HepG2 (cell line): ENCODE measurements at regions not wholly inside any gene's neighbourhood (a gene's known extent, or its start where the extent isn't known, plus 50 kb on each side); places are given as distances from the start of the nearest gene placed in this dataset.

Experiments
- ZBTB40 ChIP-seq, 2 experiments: fragments of 450-650 bp in 1 of 2; sonication (generic) in 1 of 2; formaldehyde crosslinking in 1 of 2; IDR thresholded peaks; 2 replicates each; pipeline versions ENCODE4 v1.6.1 to v1.8.0; 2016 to 2022; ENCODE audit warnings: antibody characterized with exemption in 1 of 2, mild to moderate bottlenecking in 1 of 2, missing genetic modification reagents in 1 of 2
- ZNF430 ChIP-seq: sonication (generic); formaldehyde crosslinking; IDR thresholded peaks from 2 replicates; pipeline ENCODE4 v1.9.0; 2021; ENCODE audit warnings: mild to moderate bottlenecking, missing genetic modification reagents

- TF ChIP-seq ZNF430 (CRISPR knock-in tag) (no peak), ZBTB40 (IDR thresholded peaks at IDR 0.05) (no peak), ZBTB40 (CRISPR knock-in tag; IDR thresholded peaks at IDR 0.05) (no peak)
Observed at GRCh38 chr14:53628261-53628660, 328.4 kb downstream of the BMP4 start.
